Cardiac fibroblast (primary cell): ENCODE measurements at regions not wholly inside any gene's neighbourhood (a gene's known extent, or its start where the extent isn't known, plus 50 kb on each side); places are given as distances from the start of the nearest gene placed in this dataset.

Experiments used
- DNase-seq, 2 donors: peaks; one replicate each; pipeline versions ENCODE4 v3.0.0 to v3.0.0-alpha.2; 2010; ENCODE audit warnings: low read depth in 2 of 2
- H3K4me3 ChIP-seq, 2 donors: replicated peaks in 1 of 2; 1 replicate in 1 of 2; 2 replicates in 1 of 2; pipeline ENCODE4 v1.5.1; 2011; ENCODE audit warnings: low read depth in 2 of 2, low read length in 2 of 2, mild to moderate bottlenecking in 2 of 2, moderate library complexity in 1 of 2
- TF ChIP-seq, protein P1 (sequence below): IDR thresholded peaks from one replicate; pipeline ENCODE4 v1.5.1; 2011; ENCODE audit warnings: low read depth, mild to moderate bottlenecking, low read length, inconsistent platforms

DNA sequence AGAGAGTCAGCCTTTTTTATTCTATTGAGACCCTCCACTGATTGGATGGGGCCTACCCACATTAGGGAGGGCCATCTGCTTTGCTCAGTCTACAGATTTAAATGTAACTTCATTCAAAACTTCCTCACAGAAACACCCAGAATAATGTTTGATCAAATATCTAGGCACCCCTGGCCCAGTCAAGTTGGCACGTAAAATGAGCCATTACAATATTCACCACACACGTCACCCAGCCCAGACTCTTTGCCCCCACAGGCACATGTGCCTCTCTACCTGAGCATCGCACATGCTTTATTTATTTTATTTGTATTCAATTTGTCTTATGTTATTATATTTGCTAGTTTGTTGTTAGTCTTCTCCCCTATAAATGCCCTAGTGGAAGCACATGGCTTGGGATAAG lies 70.9 kb upstream of the EYA2 start:
- TF ChIP-seq, protein P1, sequence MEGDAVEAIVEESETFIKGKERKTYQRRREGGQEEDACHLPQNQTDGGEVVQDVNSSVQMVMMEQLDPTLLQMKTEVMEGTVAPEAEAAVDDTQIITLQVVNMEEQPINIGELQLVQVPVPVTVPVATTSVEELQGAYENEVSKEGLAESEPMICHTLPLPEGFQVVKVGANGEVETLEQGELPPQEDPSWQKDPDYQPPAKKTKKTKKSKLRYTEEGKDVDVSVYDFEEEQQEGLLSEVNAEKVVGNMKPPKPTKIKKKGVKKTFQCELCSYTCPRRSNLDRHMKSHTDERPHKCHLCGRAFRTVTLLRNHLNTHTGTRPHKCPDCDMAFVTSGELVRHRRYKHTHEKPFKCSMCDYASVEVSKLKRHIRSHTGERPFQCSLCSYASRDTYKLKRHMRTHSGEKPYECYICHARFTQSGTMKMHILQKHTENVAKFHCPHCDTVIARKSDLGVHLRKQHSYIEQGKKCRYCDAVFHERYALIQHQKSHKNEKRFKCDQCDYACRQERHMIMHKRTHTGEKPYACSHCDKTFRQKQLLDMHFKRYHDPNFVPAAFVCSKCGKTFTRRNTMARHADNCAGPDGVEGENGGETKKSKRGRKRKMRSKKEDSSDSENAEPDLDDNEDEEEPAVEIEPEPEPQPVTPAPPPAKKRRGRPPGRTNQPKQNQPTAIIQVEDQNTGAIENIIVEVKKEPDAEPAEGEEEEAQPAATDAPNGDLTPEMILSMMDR = no peak
- DNase-seq = no peak
- H3K4me3 ChIP-seq = no peak overlapping the region

DNA sequence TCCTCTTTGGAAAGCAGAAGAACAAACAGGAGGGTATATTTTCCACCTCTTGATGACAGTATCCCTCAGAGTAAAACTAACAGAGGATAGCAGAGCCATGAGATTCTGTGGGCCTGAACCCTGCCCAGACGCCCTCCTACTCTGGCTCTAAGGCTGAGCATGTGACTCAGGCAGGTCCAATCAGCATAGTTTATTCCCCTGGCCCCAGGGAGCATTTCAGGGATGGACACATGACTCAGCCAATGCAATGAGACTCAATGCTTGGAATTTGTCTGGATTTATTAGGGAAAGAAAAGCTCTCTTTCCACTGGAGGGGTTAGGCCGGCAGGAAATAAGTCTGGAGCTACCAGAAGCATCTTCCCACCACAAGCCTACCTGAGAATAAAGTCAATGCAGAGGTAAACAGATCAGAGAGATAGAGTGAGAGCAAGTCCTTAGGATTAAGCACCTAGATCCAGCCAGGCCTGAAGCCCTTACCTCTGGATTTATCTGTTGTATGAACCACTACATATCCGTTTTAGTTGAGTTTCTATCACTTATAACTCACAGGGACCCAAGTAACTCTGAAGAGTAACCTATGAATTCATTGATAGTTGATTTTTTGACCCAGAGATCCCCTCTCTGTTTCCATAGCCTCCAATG lies 68.2 kb upstream of the EYA2 start:
- TF ChIP-seq, protein P1 = no peak
- no peak overlapping the region for H3K4me3 ChIP-seq
- DNase-seq = peak in 1 of 2 donors; percentile 33

DNA sequence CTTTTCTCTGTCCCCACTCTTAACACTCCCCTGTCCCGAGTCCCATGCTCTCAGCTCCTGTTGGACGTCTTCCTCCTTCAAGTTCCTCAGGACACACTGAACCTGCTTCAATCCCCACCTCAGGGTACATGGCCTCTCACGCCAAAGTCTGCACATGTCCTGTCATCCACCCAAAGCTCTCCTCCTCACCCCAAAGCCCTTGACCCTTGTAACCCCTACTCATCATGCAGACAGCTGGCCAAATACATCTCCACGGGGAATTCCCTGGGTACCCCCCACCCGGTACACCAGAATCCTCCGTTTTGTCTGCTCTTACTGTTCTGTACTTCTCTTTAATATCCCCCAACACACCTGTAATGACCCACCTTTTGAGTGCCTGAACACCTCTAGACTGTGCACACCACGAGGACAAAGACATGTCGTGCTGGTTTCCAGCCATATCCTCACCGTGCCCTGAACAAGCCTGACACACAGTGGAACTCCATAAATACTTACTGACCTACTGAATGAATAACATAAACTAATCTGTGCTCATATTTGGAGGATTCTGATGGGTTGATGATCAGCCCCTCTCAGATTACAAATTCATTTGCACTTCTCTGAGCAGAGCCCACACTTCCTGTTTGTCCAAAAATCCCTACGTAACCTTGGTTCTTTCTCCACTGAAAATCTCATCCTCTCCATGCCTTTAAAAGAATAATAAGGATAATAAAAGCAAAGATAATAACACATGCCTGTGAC lies 66.8 kb upstream of the EYA2 start:
- DNase-seq = no peak

DNA sequence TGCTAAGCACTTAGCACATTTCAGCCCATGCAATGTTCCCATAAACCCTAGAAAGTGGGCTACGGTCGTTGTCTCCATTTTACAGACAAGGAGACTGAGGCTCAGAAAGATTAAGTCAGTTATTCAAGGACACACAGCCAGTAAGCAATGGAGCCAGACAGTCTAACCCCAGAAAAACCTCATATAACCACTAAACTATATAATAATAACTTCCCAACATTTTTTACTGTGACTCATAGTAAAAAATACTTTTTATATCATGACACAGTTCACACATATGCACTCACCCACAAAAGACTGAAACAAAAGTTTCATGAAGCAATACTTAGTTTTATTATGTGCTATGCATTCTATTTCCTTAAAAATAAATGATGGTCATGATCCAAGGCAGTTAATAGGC lies 66.2 kb upstream of the EYA2 start:
- no peak overlapping the region for H3K4me3 ChIP-seq
- TF ChIP-seq, protein P1 = no peak
- DNase-seq = peak in 1 of 2 donors; percentile 75

More for the DNA sequence above, 66.8 kb upstream of the EYA2 start:
- H3K4me3 ChIP-seq = no peak overlapping the region
- TF ChIP-seq, protein P1 = no peak

DNA sequence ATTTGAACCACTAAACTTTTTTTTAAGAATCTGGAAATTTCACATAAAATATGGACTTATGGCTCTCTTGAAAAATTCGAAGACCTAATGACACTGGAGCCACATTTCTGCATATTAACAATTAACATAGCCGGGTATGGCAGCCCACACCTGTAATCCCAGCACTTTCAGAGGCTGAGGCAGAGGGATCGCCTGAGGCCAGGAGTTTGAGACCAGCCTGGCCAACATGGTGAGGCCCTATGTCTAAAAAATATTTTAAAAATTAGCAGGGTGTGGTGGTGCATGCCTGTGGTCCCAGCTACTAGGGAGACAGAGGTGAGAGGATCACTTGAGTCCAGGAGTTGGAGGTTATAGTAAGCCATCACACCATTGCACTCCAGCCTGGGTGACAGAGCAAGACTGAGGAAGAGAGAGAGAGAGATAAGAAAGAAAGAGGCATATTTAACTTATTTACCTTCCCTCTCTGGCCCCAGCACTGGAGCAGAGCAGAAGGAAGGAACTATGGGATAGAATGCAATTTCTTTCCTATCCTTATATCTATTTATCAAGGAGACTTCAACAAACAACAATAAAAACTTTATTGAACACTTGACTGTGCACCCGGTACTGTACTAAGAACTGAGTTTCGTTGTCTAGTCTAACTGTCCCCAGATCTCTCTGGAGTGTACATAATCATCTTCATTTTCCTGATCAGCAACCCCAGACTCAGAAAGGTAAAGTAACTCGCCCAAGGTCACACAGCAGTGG lies 63.6 kb upstream of the EYA2 start:
- TF ChIP-seq, protein P1 = no peak
- DNase-seq = no peak

GRCh38 chr20:46831633-46832011 lies 63.0 kb upstream of the EYA2 start:
- H3K4me3 ChIP-seq = no peak overlapping the region
- TF ChIP-seq, protein P1 = no peak
- no peak for DNase-seq

More for the DNA sequence above, 63.6 kb upstream of the EYA2 start:
- H3K4me3 ChIP-seq = no peak overlapping the region
